ENCODE measurements at regions not wholly inside any gene's neighbourhood (a gene's known extent, or its start where the extent isn't known, plus 50 kb on each side); places are given as distances from the start of the nearest gene placed in this dataset.
"Not testable (repeated sequence)": the region's sequence is repeated elsewhere in the genome, so short reads cannot be mapped to it uniquely, and the experiment has no call there.

GRCh38 chr2:44087036-44087713, 81.5 kb upstream of the PPM1B start:
- peak; percentile 69 for DNase-seq

DNA sequence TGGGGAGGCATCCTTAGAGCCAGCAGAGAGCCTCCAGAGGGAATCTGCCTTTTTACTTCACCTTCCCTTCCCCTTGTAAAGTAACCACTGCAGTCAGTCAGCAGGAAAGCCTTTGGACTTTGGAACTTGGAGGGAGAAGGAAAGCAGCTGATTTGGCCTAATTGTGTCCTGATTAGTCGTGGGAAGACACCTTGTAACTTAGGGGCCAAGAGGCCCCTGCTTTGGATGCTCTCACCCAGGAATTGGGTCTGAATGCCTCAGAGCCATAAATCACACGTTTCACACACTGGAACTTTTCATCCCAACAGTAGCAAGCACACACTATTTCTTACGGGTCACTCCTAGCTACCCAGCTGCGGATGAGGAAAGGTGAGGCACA, 81.0 kb upstream of the PPM1B start:
- DNase-seq = no peak

DNA sequence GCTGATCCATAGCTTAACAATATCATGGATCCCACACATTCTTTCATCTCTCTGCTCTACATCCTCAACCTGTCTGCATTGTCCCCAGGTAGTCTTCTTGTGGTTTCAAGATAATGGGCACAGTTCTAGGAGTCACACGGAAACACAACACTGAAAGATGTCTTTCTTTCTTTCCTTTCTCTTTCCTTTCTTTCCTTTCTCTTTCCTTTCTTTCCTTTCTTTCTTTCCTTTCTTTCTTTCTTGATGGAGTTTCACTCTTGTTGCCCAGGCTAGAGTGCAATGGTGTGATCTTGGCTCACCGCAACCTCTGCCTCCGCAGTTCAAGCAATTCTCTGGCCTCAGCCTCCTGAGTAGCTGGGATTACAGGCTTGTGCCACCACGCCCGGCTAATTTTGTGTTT, 76.2 kb upstream of the PPM1B start:
- not testable (repeated sequence) for DNase-seq

DNA sequence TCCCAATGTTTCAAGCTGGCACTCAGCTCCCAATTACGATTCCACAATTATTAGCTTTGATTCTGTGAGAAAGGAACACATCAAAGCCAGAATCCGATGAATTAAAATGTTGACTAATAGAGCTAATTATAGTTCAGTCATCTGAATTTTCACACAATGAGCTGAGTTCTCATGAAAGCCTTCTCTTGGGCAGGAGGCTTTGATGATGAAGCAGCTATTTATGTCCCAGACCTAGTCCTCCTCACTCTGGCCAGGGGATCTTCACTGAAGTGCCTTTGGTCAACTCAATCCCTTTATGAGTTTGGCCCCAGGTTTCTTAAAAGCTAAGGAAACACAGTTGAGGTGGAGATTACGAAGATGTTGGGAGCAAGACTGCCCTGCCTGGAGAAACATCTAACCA, 74.7 kb upstream of the PPM1B start:
- DNase-seq = no peak

GRCh38 chr2:44097322-44097907, 71.3 kb upstream of the PPM1B start:
- DNase-seq = peak; percentile 55

DNA sequence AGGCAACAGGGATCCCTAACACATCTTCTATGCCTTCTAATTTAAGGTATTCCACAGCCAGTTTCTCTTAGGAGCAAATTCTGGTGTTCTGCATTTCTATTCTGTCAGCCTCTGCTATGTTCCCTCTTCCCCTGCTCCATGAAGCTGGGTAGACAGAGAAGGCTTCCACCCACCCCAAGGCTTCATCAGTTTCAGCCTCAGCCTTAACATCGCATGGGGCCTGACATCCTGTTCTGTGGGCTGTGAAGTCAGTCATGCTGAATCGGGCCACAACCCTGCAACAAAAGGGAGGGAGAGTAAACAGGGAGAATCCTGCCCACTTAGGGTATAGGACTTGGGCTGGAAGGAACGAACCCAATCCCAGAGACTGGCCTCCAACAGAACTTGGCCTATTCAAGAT, 70.6 kb upstream of the PPM1B start:
- DNase-seq = no peak

- no peak for DNase-seq
Observed at GRCh38 chr2:44098891-44099290, 69.8 kb upstream of the PPM1B start.

- no peak for DNase-seq
Observed at GRCh38 chr2:44100351-44100750, 68.3 kb upstream of the PPM1B start.

DNA sequence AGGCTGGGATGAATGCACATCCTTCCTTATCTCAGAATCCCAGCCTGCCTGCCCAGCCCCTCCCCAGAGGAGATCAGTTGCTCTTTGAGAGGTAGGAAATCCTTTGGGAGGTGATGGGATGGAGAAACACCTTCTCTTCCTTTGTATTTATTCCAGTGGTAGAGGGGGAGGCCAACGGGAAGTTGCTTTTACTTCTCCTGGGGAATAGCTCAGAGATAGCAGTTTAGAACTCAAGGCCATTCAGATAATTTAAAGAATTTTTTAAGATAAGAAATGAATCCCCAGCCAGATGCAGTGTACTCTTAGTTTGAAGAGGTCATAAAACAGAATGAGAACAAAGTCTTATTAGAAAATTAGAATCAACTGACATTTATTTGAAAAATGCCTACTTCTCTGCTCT, 67.4 kb upstream of the PPM1B start:
- DNase-seq = no peak

DNA sequence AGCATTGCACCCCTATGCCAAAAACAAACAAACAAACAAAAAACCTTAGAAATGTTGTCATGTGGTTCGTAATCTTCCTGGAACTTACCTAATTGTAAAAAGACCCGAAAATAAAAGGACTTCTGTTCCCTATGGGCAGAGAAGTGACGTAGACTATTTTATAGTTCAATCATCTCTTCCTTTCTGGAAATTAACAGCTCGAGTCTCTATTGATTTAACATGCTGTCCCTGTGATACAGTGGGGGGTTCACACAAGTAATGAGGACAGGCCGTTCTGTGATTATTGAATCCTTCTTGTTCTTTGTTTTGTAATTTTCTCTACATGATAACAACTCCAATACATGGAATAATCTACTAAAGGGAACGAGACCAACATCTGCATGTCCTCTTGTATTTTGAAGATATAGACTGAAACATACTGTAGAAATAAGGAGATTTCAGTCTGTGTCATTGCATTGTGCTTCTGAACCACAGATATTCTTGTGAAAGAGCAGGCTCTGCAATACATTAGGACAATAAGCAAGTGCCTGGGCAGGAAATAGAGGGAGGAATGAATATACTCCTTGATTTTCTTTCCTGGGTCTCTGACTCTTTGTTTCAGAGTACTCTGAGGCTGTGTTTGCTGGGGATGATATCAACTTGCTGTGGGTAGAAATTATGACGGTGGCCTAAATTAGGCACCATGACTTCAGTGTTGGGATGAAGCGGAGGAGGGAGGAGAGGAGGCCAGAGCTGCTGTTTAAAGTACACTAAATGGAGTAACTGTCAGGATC, 65.7 kb upstream of the PPM1B start:
- no peak for DNase-seq

DNA sequence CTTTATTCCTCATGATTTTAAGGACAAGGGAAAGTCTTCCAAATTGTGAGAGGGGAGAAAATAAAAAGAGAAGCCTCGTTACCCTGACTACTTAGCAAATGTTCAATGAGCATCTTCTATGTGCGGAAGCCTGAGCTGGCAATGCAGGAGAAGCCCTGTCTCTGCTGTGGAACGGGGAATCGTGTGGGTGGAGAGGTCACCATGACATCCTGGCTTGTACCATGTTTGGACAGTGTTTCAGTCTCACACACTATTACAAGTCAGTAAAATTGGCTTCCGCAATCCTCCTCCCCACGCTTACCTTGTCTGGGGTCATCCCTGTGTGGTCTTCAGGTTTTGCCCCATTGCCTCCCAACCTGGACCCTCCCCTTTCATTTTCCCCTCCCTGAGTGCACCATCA, 65.0 kb upstream of the PPM1B start:
- DNase-seq = no peak

DNA sequence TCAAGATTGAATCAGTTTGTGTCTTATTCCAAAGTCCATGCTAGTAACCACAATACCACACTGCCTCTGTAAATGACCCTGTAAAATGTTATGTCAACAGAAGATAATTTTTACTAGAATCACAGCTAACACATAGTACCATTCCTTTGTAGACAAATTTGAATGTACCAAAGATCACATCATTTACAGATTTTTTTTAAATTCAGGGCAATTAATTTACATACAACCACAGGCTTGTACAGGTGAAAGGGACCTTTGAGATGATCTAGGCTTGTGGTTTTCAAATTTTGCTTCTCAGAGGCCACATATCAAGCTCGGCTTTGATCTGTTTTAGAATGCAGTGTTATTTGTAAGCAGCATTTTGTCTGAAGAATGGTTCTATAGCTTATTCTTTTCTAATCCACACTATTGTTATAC, 63.8 kb upstream of the PPM1B start:
- DNase-seq = no peak

- DNase-seq = not testable (repeated sequence)
Observed at GRCh38 chr2:44106509-44106908, 62.2 kb upstream of the PPM1B start.

DNA sequence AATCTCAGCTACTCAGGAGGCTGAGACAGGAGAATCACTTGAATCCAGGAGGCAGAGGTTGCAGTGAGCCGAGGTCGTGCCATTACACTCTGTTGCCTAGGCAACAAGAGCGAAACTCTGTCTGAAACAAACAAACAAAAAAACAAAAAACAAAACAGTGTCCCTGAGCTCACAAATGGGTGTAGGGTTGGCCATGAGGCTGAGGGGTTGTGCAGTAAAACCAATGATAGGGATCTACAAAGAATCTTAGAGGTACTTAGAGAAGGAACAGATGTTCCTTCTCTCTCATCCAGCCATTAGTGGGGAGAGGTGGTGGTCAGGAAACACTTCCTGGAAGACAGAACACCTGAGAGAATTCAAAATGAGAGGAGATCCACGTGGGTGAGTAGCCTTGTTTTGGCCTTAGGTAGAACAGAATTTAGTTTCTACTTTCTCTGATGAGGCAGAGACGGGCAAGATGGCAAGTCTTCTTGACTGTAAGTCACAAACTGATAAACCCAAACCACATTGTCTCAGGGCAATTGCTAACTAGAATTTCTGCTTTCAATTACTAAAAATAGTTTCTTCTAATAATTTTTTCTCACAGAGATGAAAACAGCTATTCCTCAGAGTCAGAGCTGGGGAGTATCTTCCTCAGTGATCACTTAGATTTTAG, 61.5 kb upstream of the PPM1B start:
- DNase-seq = no peak

DNA sequence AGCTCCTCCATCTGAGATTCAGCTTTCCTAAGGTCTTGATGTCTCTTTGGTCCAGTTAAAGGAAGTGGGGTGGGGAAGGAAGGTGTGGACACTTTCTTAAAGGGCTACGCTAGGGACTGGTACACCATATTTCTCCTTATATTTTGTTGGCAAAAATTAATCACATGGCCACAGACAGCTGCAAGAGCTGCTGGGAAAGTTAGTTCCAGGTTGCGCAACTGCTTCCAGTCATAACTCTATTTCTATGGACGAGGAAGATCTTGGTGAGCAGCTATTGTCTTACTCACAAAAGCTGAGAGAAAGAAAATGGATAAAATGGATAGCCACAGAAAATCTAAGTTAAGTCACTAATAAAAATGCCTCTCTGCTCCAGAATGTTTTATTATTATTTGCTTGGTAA, 60.7 kb upstream of the PPM1B start:
- no peak for DNase-seq

- DNase-seq = no peak
Observed at GRCh38 chr2:44109166-44109565, 59.5 kb upstream of the PPM1B start.

DNA sequence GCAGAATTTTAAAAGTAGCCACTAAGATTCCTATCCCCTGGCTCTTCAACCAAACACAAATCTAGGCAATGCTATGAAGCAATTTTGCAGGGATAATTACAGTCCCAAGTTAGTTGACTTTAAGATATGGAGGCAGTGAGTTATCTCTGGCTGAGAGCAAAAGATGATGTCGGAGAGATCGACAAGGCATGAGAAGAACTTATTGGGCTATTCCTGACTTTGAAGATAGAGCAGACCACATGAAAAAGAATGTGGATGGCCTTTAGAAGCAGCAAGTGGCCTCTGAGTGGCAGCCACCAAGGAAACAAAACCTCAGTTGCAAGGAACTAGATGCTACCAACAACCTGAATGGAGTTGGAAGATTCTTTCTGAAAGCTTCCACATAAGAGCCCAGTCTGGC, 58.2 kb upstream of the PPM1B start:
- no peak for DNase-seq

- DNase-seq = no peak
Observed at GRCh38 chr2:44112096-44112495, 56.6 kb upstream of the PPM1B start.

- DNase-seq = no peak
Observed at GRCh38 chr2:44116319-44116718, 52.4 kb upstream of the PPM1B start.

GRCh38 chr2:44118257-44118656, 50.4 kb upstream of the PPM1B start:
- DNase-seq = no peak
